Endothelial cell (in vitro differentiated cells): ENCODE measurements at regions not wholly inside any gene's neighbourhood (a gene's known extent, or its start where the extent isn't known, plus 50 kb on each side); places are given as distances from the start of the nearest gene placed in this dataset.

Source experiments
- DNase-seq: peaks from one replicate; pipeline ENCODE4 v3.0.0; 2021; ENCODE audit warnings: low spot score
- H3K27ac Mint-ChIP-seq: one replicate; pipeline ENCODE4 v1.8.0; 2021; ENCODE audit warnings: mixed read lengths, inconsistent platforms; ENCODE audit not compliant: unreplicated experiment
- H3K27me3 Mint-ChIP-seq: one replicate; pipeline ENCODE4 v1.8.0; 2021; ENCODE audit warnings: mild to moderate bottlenecking, moderate library complexity, mixed read lengths, inconsistent platforms; ENCODE audit not compliant: unreplicated experiment
- H3K36me3 Mint-ChIP-seq: one replicate; pipeline ENCODE4 v1.8.0; 2021; ENCODE audit warnings: mild to moderate bottlenecking, low read depth, mixed read lengths, inconsistent platforms; ENCODE audit not compliant: unreplicated experiment
- H3K4me1 Mint-ChIP-seq: one replicate; pipeline ENCODE4 v1.8.0; 2021; ENCODE audit warnings: mild to moderate bottlenecking, mixed read lengths, inconsistent platforms; ENCODE audit not compliant: unreplicated experiment
- H3K4me3 Mint-ChIP-seq: one replicate; pipeline ENCODE4 v1.8.0; 2021; ENCODE audit warnings: mild to moderate bottlenecking, mixed read lengths, inconsistent platforms; ENCODE audit not compliant: unreplicated experiment
- H3K9me3 Mint-ChIP-seq: one replicate; pipeline ENCODE4 v1.8.0; 2021; ENCODE audit warnings: mixed read lengths, inconsistent platforms; ENCODE audit not compliant: unreplicated experiment
- TF ChIP-seq, protein P1 (sequence below): fragments of 200-600 bp; sonication (generic); IDR thresholded peaks from one replicate; pipeline ENCODE4 v1.5.0; 2021; ENCODE audit warnings: antibody characterized with exemption; ENCODE audit not compliant: unreplicated experiment

DNA sequence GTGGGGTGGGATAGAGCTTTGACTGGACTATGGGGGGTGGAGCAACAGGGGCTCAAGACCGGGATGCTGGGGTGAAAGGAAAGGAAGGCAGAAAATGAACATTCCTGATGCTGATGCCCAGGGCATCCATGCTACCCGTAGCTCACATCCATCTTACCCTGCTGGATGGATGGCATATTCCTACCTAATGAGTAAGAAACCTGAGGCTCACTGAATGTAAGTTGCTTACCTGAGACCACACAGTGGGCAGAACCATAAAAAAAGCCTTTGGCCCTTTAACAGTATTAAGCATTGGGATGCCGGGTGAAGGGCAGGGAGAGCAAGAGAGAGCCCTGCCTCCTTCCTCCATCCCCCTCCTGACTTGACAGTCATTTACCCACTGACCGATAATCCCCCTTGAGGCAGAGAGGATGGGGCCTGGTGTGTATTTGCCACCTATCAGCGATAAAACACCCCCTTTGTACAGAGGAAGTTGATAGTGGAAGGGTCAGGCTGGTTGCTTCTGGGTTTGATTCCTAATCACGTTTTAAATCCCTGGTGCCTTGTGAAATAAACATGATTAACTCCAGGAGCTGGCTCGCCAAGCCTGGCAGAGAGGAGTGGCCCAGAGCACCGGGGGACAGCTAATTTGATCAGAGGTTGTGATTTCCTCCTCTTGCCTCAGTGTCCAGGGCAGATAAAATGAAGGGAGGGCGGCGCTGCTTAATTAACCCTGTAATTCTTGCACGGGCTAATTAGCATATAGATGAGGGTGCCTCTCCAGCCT lies 105.9 kb upstream of the HS6ST1 start:
- Mint-ChIP-seq H3K27me3 (peaks cover 2% of the 10 kb centered on the region), H3K36me3 (peaks cover 10% of the 10 kb centered on the region), H3K9me3 (peaks cover 4% of the 10 kb centered on the region), H3K27ac (no peak overlapping the region), H3K4me3 (no peak overlapping the region), H3K4me1 (peaks cover 4% of the 10 kb centered on the region)
- TF ChIP-seq, protein P1, sequence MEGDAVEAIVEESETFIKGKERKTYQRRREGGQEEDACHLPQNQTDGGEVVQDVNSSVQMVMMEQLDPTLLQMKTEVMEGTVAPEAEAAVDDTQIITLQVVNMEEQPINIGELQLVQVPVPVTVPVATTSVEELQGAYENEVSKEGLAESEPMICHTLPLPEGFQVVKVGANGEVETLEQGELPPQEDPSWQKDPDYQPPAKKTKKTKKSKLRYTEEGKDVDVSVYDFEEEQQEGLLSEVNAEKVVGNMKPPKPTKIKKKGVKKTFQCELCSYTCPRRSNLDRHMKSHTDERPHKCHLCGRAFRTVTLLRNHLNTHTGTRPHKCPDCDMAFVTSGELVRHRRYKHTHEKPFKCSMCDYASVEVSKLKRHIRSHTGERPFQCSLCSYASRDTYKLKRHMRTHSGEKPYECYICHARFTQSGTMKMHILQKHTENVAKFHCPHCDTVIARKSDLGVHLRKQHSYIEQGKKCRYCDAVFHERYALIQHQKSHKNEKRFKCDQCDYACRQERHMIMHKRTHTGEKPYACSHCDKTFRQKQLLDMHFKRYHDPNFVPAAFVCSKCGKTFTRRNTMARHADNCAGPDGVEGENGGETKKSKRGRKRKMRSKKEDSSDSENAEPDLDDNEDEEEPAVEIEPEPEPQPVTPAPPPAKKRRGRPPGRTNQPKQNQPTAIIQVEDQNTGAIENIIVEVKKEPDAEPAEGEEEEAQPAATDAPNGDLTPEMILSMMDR = no peak
- no peak for DNase-seq

DNA sequence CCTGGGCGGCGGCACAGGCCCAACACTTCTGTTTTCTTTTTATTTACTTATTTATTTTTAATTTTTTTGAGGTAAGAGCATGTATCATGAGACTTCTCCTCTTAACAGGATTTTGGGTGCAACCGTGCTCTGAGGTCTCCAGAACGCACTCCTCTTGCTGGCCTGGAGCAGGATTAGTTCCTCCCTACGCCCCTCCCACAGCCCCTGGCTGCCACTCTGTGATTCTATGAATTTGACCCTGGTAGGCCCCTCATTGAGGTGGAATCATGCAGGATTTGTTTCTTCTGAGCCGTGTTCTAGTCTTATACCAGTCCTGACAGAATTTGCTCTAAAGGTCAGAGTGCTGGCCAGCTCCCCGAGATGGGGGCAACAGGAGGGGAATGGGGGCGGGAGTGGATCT lies 106.5 kb upstream of the HS6ST1 start:
- H3K4me1 Mint-ChIP-seq = peaks cover 4% of the 10 kb centered on the region
- no peak for DNase-seq
- H3K4me3 Mint-ChIP-seq = no peak overlapping the region
- H3K27me3 Mint-ChIP-seq = no peaks in the 10 kb centered on the region
- H3K27ac Mint-ChIP-seq = no peak overlapping the region
- TF ChIP-seq, protein P1 = no peak
- no peaks in the 10 kb centered on the region for H3K9me3 Mint-ChIP-seq
- H3K36me3 Mint-ChIP-seq = peaks cover 4% of the 10 kb centered on the region

DNA sequence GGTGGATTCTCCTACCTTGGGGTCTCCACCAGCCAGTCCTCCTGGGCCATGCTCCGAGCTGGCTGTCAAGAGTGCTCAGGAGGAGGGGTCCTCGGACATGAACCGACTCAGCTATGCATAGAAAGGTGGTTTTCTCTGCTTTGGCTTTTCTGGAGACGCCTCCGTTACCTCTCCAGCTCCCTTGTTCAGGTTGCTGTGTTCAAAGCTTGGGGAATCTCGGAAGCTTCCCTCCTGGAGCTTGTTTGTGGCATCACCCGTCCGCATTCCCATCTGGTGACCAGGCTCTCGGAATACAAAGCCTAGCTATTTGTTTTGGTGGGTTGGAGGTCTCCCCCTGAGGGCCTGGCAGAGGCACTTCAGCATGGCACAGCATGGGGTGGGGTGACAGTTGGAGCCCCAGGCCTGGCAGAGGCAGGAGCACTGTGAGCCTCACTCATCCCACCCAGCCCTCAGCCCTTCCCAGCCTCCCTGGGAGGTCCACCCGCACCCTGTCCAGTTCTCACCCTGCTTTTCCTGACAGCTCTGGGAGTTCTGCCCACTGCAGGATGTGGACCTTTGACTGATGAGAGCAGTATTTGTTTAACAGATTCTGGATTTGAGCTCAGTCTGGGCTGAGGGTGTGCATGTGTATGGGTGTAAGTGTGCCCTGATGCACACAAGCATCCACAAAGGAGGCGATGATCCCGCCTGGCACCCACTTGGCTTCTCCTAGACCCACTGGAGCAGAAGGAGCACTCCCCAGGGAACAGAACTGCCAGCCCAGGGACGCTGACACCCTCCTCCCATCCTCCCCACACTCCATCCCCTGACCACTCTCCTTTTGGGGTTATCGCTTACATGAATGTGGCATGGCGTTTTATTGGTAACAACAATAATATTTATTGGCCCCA lies 107.3 kb upstream of the HS6ST1 start:
- H3K27ac Mint-ChIP-seq = no peak overlapping the region
- H3K36me3 Mint-ChIP-seq = peaks cover 3% of the 10 kb centered on the region
- DNase-seq = no peak
- no peak overlapping the region for H3K4me3 Mint-ChIP-seq
- TF ChIP-seq, protein P1 = no peak
- peaks cover 4% of the 10 kb centered on the region for H3K4me1 Mint-ChIP-seq
- H3K27me3 Mint-ChIP-seq = no peaks in the 10 kb centered on the region
- H3K9me3 Mint-ChIP-seq = no peaks in the 10 kb centered on the region

DNA sequence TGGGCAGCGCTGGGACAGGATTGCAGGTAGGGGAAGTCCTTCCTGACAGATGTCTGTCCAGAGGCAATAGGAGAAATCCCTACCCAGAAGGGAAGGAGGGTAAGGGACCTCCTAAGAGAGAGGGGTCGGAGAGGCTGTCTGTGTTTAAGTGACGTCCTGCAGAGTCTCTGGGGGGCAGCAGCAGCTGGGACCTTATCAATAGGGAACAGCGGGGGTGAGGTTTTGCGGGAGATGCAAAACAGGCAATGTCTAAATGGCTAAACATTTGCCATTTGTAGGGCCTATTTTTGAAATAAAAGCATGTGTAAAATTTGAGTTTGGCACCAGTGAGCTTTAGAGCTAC lies 108.7 kb upstream of the HS6ST1 start:
- Mint-ChIP-seq H3K9me3 (no peaks in the 10 kb centered on the region), H3K4me3 (peak overlapping the region; percentile 6), H3K27me3 (no peaks in the 10 kb centered on the region), H3K36me3 (no peaks in the 10 kb centered on the region), H3K4me1 (peaks cover 4% of the 10 kb centered on the region), H3K27ac (no peak overlapping the region)
- no peak for DNase-seq
- TF ChIP-seq, protein P1 = no peak

DNA sequence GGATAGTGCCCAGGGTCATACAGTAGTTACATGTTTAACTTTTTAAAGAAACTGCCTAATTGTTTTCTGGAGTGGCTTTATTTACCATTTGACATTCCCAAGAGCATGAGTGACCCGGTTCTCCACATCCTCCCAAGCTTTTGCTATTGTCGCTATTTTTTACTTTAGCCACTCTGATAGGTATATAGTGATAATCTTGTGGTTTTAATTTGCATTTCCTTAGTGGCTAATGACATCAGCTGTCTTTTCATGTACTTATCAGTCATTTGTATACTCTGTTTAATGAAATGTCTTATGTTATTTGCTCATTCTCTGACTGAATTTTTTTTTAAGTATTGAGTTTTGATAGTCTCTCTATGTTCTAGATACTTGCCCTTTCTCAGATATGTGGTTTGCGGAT lies 109.7 kb upstream of the HS6ST1 start:
- Mint-ChIP-seq H3K27me3 (no peaks in the 10 kb centered on the region), H3K4me3 (no peak overlapping the region), H3K4me1 (peaks cover 4% of the 10 kb centered on the region), H3K9me3 (no peaks in the 10 kb centered on the region), H3K27ac (no peak overlapping the region), H3K36me3 (no peaks in the 10 kb centered on the region)
- no peak for DNase-seq
- TF ChIP-seq, protein P1 = no peak
